Ovary (tissue), 3 donors: ENCODE measurements at regions not wholly inside any gene's neighbourhood (a gene's known extent, or its start where the extent isn't known, plus 50 kb on each side); places are given as distances from the start of the nearest gene placed in this dataset.
"Not testable (repeated sequence)": the region's sequence is repeated elsewhere in the genome, so short reads cannot be mapped to it uniquely, and the experiment has no call there.

Source experiments
- EP300 ChIP-seq: sonication (generic); formaldehyde crosslinking; IDR thresholded peaks from one replicate; pipeline ENCODE4 v1.6.1; 2017; ENCODE audit warnings: antibody characterized with exemption
- TF ChIP-seq, protein P1 (sequence below), 3 donors: fragments of 450-650 bp in 2 of 3; fragments of 200-600 bp in 1 of 3; IDR thresholded peaks; one replicate each; pipeline versions ENCODE4 v1.5.1 to v1.8.0; 2016 to 2022; ENCODE audit warnings: antibody characterized with exemption in 3 of 3, mild to moderate bottlenecking in 1 of 3
- donor health status: DM: no; HTN: no; CAD: no.

DNA sequence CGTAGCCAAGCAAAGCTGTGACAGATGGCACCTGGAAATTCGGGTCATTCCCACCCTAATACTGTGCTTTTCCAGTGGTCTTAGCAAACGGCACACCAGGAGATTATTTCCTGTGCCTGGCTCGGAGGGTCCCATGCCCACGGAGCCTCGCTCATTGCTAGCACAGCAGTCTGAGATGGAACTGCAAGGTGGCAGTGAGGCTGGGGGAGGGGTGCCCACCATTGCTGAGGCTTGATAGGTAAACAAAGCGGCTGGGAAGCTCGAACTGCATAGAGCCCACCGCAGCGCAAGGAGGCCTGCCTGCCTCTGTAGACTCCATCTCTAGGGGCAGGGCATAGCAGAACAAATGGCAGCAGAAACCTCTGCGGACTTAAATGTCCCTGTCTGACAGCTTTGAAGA, 942.8 kb downstream of the METTL15 start:
- TF ChIP-seq, protein P1, sequence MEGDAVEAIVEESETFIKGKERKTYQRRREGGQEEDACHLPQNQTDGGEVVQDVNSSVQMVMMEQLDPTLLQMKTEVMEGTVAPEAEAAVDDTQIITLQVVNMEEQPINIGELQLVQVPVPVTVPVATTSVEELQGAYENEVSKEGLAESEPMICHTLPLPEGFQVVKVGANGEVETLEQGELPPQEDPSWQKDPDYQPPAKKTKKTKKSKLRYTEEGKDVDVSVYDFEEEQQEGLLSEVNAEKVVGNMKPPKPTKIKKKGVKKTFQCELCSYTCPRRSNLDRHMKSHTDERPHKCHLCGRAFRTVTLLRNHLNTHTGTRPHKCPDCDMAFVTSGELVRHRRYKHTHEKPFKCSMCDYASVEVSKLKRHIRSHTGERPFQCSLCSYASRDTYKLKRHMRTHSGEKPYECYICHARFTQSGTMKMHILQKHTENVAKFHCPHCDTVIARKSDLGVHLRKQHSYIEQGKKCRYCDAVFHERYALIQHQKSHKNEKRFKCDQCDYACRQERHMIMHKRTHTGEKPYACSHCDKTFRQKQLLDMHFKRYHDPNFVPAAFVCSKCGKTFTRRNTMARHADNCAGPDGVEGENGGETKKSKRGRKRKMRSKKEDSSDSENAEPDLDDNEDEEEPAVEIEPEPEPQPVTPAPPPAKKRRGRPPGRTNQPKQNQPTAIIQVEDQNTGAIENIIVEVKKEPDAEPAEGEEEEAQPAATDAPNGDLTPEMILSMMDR (IDR thresholded peaks at IDR 0.05) = not testable (repeated sequence)
- not testable (repeated sequence) for TF ChIP-seq EP300
